ENCODE measurements at regions not wholly inside any gene's neighbourhood (a gene's known extent, or its start where the extent isn't known, plus 50 kb on each side); places are given as distances from the start of the nearest gene placed in this dataset.

- Histone ChIP-seq H3K36me3 (ENCODE audit: low read depth, missing control alignments) (no peaks in the 10 kb centered on the region), H3K4me3 (no peak overlapping the region), H3K27me3 (no peaks in the 10 kb centered on the region), H3K9me3 (no peaks in the 10 kb centered on the region), H3K4me1 (no peaks in the 10 kb centered on the region), H3K27ac (no peak overlapping the region)
- intact Hi-C loops (cut with DNase I; ENCODE audit: low total_unique reads) = no loop called here
- 33 to 43% methylated on average over 2 of the region's 2 CpGs for WGBS, 2 donors
- no peak for DNase-seq
- TF ChIP-seq, protein P1, sequence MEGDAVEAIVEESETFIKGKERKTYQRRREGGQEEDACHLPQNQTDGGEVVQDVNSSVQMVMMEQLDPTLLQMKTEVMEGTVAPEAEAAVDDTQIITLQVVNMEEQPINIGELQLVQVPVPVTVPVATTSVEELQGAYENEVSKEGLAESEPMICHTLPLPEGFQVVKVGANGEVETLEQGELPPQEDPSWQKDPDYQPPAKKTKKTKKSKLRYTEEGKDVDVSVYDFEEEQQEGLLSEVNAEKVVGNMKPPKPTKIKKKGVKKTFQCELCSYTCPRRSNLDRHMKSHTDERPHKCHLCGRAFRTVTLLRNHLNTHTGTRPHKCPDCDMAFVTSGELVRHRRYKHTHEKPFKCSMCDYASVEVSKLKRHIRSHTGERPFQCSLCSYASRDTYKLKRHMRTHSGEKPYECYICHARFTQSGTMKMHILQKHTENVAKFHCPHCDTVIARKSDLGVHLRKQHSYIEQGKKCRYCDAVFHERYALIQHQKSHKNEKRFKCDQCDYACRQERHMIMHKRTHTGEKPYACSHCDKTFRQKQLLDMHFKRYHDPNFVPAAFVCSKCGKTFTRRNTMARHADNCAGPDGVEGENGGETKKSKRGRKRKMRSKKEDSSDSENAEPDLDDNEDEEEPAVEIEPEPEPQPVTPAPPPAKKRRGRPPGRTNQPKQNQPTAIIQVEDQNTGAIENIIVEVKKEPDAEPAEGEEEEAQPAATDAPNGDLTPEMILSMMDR (IDR thresholded peaks at IDR 0.05) = no peak
- no peak for TF ChIP-seq POLR2A (IDR thresholded peaks at IDR 0.05)
Observed at GRCh38 chr7:42727451-42727850, 184.4 kb downstream of the C7orf25 start.

- intact Hi-C loops (cut with DNase I; ENCODE audit: low total_unique reads) = no loop called here
- Histone ChIP-seq H3K27me3 (no peaks in the 10 kb centered on the region), H3K36me3 (ENCODE audit: low read depth, missing control alignments) (no peaks in the 10 kb centered on the region), H3K4me3 (no peak overlapping the region), H3K9me3 (no peaks in the 10 kb centered on the region), H3K27ac (no peak overlapping the region), H3K4me1 (no peaks in the 10 kb centered on the region)
- no peak for TF ChIP-seq POLR2A (IDR thresholded peaks at IDR 0.05)
- TF ChIP-seq, protein P1 (IDR thresholded peaks at IDR 0.05) = no peak
- no peak for DNase-seq
- WGBS, 2 donors = 89 to 90% methylated on average over 7 of the region's 7 CpGs
Observed at GRCh38 chr7:42726066-42726785, 185.6 kb downstream of the C7orf25 start.

GRCh38 chr7:42722716-42723115, 189.2 kb downstream of the C7orf25 start:
- Histone ChIP-seq H3K27me3 (no peaks in the 10 kb centered on the region), H3K36me3 (ENCODE audit: low read depth, missing control alignments) (no peaks in the 10 kb centered on the region), H3K4me1 (no peaks in the 10 kb centered on the region), H3K27ac (no peak overlapping the region), H3K4me3 (no peak overlapping the region), H3K9me3 (no peaks in the 10 kb centered on the region)
- no peak for DNase-seq
- TF ChIP-seq, protein P1 (IDR thresholded peaks at IDR 0.05) = no peak
- TF ChIP-seq POLR2A (IDR thresholded peaks at IDR 0.05) = no peak
- intact Hi-C loops (cut with DNase I; ENCODE audit: low total_unique reads) = no loop called here
- 94% methylated on average over 3 of the region's 3 CpGs for WGBS, 2 donors

GRCh38 chr7:42722198-42722597, 189.7 kb downstream of the C7orf25 start:
- no peak overlapping the region for H3K4me3 ChIP-seq
- intact Hi-C loops (cut with DNase I; ENCODE audit: low total_unique reads) = no loop called here
- TF ChIP-seq POLR2A (IDR thresholded peaks at IDR 0.05) = no peak
- TF ChIP-seq, protein P1 (IDR thresholded peaks at IDR 0.05) = no peak
- no peak for DNase-seq
- no peaks in the 10 kb centered on the region for H3K27me3 ChIP-seq
- H3K27ac ChIP-seq = no peak overlapping the region
- no peaks in the 10 kb centered on the region for H3K4me1 ChIP-seq
- no peaks in the 10 kb centered on the region for H3K9me3 ChIP-seq
- no peaks in the 10 kb centered on the region for H3K36me3 ChIP-seq (ENCODE audit: low read depth, missing control alignments)
